Activated T-helper 2 cell treated with anti-CD3 and anti-CD28 coated beads, Interferon-gamma antibody, Interleukin-2, Interleukin-4, amounts not matched to agents 10 μg/mL and 5 μg/mL and 100 μg/mL, durations not matched to agents 14 hours and 24 hours and 36 hours (primary cell): ENCODE measurements at regions not wholly inside any gene's neighbourhood (a gene's known extent, or its start where the extent isn't known, plus 50 kb on each side); places are given as distances from the start of the nearest gene placed in this dataset.

Experiments used
- DNase-seq: peaks from one replicate; pipeline ENCODE4 v3.0.0; 2021; ENCODE audit warnings: low spot score
- H3K27ac Mint-ChIP-seq: one replicate; pipeline ENCODE4 v1.8.0; 2021; ENCODE audit warnings: mixed read lengths
- H3K27me3 Mint-ChIP-seq: one replicate; pipeline ENCODE4 v1.8.0; 2021; ENCODE audit warnings: low read depth, mixed read lengths
- H3K36me3 Mint-ChIP-seq: one replicate; pipeline ENCODE4 v1.8.0; 2021; ENCODE audit warnings: low read depth, mixed read lengths
- H3K4me1 Mint-ChIP-seq: one replicate; pipeline ENCODE4 v1.8.0; 2021; ENCODE audit warnings: low read depth, mixed read lengths
- H3K4me3 Mint-ChIP-seq: one replicate; pipeline ENCODE4 v1.8.0; 2021; ENCODE audit warnings: low read depth, mild to moderate bottlenecking, moderate library complexity, mixed read lengths
- H3K9me3 Mint-ChIP-seq: one replicate; pipeline ENCODE4 v1.8.0; 2021; ENCODE audit warnings: mixed read lengths
- intact Hi-C: fragments of 100-400 bp; cut with micrococcal nuclease; formaldehyde crosslinking; loops from one replicate; pipeline ENCODE4 v1.15.1; 2023

DNA sequence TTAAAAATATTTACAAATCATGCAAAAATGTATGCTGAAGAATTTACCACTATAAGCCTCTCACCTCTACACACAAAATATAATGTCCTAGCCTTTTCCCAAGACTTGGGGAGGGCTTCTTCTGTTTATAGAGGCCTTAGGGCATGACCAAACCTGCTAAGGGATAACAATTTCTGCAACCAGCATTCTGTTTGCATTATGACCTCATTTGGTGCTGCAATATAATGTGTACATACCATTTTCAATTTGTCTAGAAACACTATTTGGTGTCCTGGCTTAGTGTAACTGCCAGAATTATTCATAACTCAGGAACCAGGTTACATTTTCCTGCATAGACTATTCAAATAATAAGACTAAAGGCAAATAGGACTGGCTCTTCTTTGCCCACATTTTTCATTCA, 446.6 kb upstream of the SORCS1 start:
- DNase-seq, result no peak
- H3K36me3 Mint-ChIP-seq, result no peaks in the 10 kb centered on the region
- H3K27me3 Mint-ChIP-seq, result no peaks in the 10 kb centered on the region
- peaks cover 8% of the 10 kb centered on the region for H3K9me3 Mint-ChIP-seq
- intact Hi-C loops, result no loop called here
- H3K27ac Mint-ChIP-seq, result no peak overlapping the region
- no peak overlapping the region for H3K4me3 Mint-ChIP-seq
- H3K4me1 Mint-ChIP-seq, result no peaks in the 10 kb centered on the region

GRCh38 chr10:107589081-107589480, 424.6 kb upstream of the SORCS1 start:
- Mint-ChIP-seq H3K9me3 (peaks cover 36% of the 10 kb centered on the region), H3K4me3 (no peak overlapping the region), H3K36me3 (no peaks in the 10 kb centered on the region), H3K27ac (no peak overlapping the region), H3K27me3 (no peaks in the 10 kb centered on the region), H3K4me1 (no peaks in the 10 kb centered on the region)
- DNase-seq, result no peak
- intact Hi-C loops, result no loop called here

GRCh38 chr10:107585630-107586029, 421.1 kb upstream of the SORCS1 start:
- peaks cover 26% of the 10 kb centered on the region for H3K9me3 Mint-ChIP-seq
- intact Hi-C loops, result no loop called here
- H3K4me3 Mint-ChIP-seq, result no peak overlapping the region
- H3K4me1 Mint-ChIP-seq, result no peaks in the 10 kb centered on the region
- no peaks in the 10 kb centered on the region for H3K36me3 Mint-ChIP-seq
- DNase-seq, result no peak
- H3K27me3 Mint-ChIP-seq, result no peaks in the 10 kb centered on the region
- H3K27ac Mint-ChIP-seq, result no peak overlapping the region

GRCh38 chr10:107583974-107584373, 419.5 kb upstream of the SORCS1 start:
- intact Hi-C loops, result no loop called here
- no peaks in the 10 kb centered on the region for H3K36me3 Mint-ChIP-seq
- no peak overlapping the region for H3K27ac Mint-ChIP-seq
- no peak for DNase-seq
- H3K9me3 Mint-ChIP-seq, result peaks cover 27% of the 10 kb centered on the region
- no peaks in the 10 kb centered on the region for H3K4me1 Mint-ChIP-seq
- H3K4me3 Mint-ChIP-seq, result no peak overlapping the region
- H3K27me3 Mint-ChIP-seq, result no peaks in the 10 kb centered on the region

DNA sequence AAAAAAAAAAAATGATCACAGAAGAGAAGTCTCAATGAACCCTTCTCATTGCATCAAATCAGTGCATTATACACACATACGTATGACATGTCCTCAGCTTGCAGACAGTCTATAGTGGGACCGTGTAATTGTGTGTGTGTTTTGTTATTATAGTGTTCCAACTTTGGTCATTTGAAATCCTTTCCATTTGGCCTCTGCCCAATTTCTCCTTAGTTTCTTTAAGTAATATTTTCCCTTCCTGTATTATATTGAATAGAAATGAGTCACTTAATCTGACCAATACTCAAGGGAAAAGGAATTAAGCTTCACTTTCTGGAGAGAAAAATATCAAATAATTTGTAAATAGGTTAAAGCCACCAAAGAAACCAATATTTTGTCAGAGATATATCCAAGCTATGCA, 415.5 kb upstream of the SORCS1 start:
- Mint-ChIP-seq H3K27ac (no peak overlapping the region), H3K27me3 (no peaks in the 10 kb centered on the region), H3K9me3 (peaks cover 24% of the 10 kb centered on the region), H3K36me3 (no peaks in the 10 kb centered on the region), H3K4me1 (no peaks in the 10 kb centered on the region), H3K4me3 (no peak overlapping the region)
- DNase-seq, result no peak
- intact Hi-C loops, result no loop called here

- Mint-ChIP-seq H3K36me3 (no peaks in the 10 kb centered on the region), H3K9me3 (peaks cover 19% of the 10 kb centered on the region), H3K4me1 (no peaks in the 10 kb centered on the region), H3K27ac (no peak overlapping the region), H3K4me3 (no peak overlapping the region), H3K27me3 (no peaks in the 10 kb centered on the region)
- intact Hi-C loops, result no loop called here
- no peak for DNase-seq
These were observed 412.7 kb upstream of the SORCS1 start for GRCh38 chr10:107577221-107577620.

- no peaks in the 10 kb centered on the region for H3K36me3 Mint-ChIP-seq
- peaks cover 19% of the 10 kb centered on the region for H3K9me3 Mint-ChIP-seq
- no peaks in the 10 kb centered on the region for H3K27me3 Mint-ChIP-seq
- H3K4me1 Mint-ChIP-seq, result no peaks in the 10 kb centered on the region
- DNase-seq, result no peak
- no peak overlapping the region for H3K4me3 Mint-ChIP-seq
- intact Hi-C loops, result no loop called here
- no peak overlapping the region for H3K27ac Mint-ChIP-seq
These were observed 412.2 kb upstream of the SORCS1 start for GRCh38 chr10:107576746-107577145.

DNA sequence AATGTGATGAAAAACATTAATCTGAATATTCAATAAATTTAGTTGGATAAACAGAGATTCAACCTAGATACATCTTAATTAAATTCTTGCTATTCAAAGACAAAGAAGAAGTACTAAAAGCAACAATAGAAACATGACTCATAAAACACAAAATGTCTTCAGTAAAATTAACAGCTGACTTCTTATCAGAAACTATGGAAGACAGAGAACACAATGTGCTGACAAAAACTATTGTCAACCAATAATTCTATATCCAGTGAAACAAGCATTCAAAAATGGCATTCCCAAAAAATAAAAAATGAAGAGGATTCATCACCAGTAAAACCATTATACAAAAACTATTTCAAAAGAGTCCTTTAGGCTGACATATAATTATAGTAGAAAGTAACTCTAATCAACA, 400.5 kb upstream of the SORCS1 start:
- intact Hi-C loops, result no loop called here
- Mint-ChIP-seq H3K9me3 (peaks cover 37% of the 10 kb centered on the region), H3K27ac (no peak overlapping the region), H3K27me3 (no peaks in the 10 kb centered on the region), H3K4me1 (no peaks in the 10 kb centered on the region), H3K36me3 (no peaks in the 10 kb centered on the region), H3K4me3 (no peak overlapping the region)
- no peak for DNase-seq

DNA sequence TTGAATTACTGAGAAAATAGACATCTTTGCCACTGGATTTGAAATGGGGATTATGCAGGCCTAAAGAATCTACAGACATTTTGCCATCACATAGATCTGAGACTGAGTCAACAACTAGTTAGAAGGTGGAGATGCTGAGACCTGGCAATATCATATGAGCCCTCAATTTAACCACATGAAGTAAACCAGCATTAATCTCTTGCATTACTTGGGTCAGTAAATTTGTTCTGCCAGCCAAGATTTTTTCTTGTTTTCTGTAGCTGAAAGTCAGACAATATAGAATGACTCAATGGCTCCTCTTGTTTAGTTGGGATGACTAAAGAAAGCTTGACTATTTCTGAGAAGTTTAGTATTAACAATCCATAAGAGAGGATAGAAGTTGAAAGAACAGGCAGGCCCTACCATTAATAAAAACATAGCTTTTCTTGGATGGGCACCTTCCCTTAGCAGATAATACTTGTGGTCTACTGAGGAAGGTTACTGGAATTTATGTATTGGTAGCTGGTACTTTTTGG, 396.7 kb upstream of the SORCS1 start:
- Mint-ChIP-seq H3K36me3 (no peaks in the 10 kb centered on the region), H3K9me3 (peaks cover 40% of the 10 kb centered on the region), H3K27me3 (no peaks in the 10 kb centered on the region), H3K4me3 (no peak overlapping the region), H3K27ac (no peak overlapping the region), H3K4me1 (no peaks in the 10 kb centered on the region)
- DNase-seq, result no peak
- intact Hi-C loops, result no loop called here

GRCh38 chr10:107557916-107558315, 393.4 kb upstream of the SORCS1 start:
- Mint-ChIP-seq H3K9me3 (peaks cover 47% of the 10 kb centered on the region), H3K27ac (no peak overlapping the region), H3K27me3 (no peaks in the 10 kb centered on the region), H3K36me3 (no peaks in the 10 kb centered on the region), H3K4me1 (no peaks in the 10 kb centered on the region), H3K4me3 (no peak overlapping the region)
- no peak for DNase-seq
- intact Hi-C loops, result no loop called here

GRCh38 chr10:107554333-107554732, 389.8 kb upstream of the SORCS1 start:
- no peak overlapping the region for H3K4me3 Mint-ChIP-seq
- no peak overlapping the region for H3K27ac Mint-ChIP-seq
- H3K27me3 Mint-ChIP-seq, result no peaks in the 10 kb centered on the region
- intact Hi-C loops, result no loop called here
- no peak for DNase-seq
- H3K9me3 Mint-ChIP-seq, result peaks cover 42% of the 10 kb centered on the region
- no peaks in the 10 kb centered on the region for H3K36me3 Mint-ChIP-seq
- H3K4me1 Mint-ChIP-seq, result no peaks in the 10 kb centered on the region

GRCh38 chr10:107553470-107553869, 389.0 kb upstream of the SORCS1 start:
- no peaks in the 10 kb centered on the region for H3K4me1 Mint-ChIP-seq
- no peak overlapping the region for H3K4me3 Mint-ChIP-seq
- H3K27me3 Mint-ChIP-seq, result no peaks in the 10 kb centered on the region
- intact Hi-C loops, result no loop called here
- no peak for DNase-seq
- peaks cover 38% of the 10 kb centered on the region for H3K9me3 Mint-ChIP-seq
- H3K36me3 Mint-ChIP-seq, result no peaks in the 10 kb centered on the region
- H3K27ac Mint-ChIP-seq, result no peak overlapping the region

DNA sequence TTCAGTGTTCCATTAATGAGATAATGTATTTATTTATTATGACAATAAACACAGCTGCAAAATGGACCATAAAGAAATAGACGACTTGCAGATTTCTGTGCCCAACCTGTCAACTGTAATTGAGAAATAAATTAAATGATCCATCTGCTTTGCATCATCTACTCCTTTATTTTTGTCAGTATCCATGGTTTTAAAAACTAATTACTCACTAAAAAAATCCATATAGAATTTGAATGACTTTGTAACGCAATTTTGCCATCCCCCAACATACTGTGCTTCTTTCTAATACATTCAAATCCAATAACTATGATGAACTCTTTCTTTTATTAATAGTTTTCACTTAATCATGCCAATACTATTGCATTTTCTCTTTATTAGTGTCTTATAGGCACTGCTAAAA, 388.5 kb upstream of the SORCS1 start:
- no peaks in the 10 kb centered on the region for H3K27me3 Mint-ChIP-seq
- intact Hi-C loops, result no loop called here

GRCh38 chr10:107548301-107548700, 383.8 kb upstream of the SORCS1 start:
- peaks cover 24% of the 10 kb centered on the region for H3K9me3 Mint-ChIP-seq
- no peak overlapping the region for H3K27ac Mint-ChIP-seq
- H3K36me3 Mint-ChIP-seq, result no peaks in the 10 kb centered on the region
- intact Hi-C loops, result no loop called here
- no peak overlapping the region for H3K4me3 Mint-ChIP-seq
- no peaks in the 10 kb centered on the region for H3K27me3 Mint-ChIP-seq
- no peak for DNase-seq
- no peaks in the 10 kb centered on the region for H3K4me1 Mint-ChIP-seq

More for the DNA sequence above, 388.5 kb upstream of the SORCS1 start:
- Mint-ChIP-seq H3K9me3 (peaks cover 38% of the 10 kb centered on the region), H3K27ac (no peak overlapping the region), H3K4me1 (no peaks in the 10 kb centered on the region), H3K36me3 (no peaks in the 10 kb centered on the region), H3K4me3 (no peak overlapping the region)
- no peak for DNase-seq
